ENCODE measurements at regions not wholly inside any gene's neighbourhood (a gene's known extent, or its start where the extent isn't known, plus 50 kb on each side); places are given as distances from the start of the nearest gene placed in this dataset.

DNA sequence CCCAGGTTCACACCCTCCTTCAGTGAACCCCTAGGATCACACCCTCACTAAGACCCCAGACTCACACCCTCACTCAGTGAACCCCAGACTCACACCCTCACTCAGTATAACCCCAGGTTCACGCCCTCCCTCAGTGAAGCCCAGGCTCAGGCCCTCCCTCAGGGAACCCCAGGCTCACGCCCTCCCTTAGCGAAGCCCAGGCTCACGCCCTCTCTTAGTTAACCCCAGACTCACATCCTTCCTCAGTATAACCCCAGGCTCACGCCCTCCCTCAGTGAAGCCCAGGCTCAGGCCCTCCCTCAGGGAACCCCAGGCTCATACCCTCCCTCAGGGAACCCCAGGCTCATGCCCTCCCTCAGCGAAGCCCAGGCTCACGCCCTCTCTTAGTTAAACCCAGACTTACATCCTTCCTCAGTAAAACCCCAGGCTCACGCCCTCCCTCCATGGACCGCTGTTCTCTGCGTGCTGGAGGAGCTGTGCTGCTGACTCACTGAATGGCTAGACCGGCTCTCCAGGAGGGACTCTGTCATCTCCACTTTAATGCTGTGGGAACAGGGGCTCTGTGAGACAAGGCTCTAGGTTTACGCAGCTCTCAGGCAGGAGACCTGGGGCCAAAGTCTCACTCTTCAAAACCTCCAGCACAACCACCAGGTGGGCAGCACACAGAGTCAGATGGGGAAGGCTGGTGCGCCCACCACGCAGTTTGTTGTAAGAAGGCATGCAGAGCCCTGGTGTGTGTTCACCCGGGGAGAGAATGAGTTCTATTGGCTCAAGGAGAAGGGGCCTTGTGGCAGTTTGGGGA lies 506.9 kb upstream of the MYT1L start:
- TF ChIP-seq, protein P1, sequence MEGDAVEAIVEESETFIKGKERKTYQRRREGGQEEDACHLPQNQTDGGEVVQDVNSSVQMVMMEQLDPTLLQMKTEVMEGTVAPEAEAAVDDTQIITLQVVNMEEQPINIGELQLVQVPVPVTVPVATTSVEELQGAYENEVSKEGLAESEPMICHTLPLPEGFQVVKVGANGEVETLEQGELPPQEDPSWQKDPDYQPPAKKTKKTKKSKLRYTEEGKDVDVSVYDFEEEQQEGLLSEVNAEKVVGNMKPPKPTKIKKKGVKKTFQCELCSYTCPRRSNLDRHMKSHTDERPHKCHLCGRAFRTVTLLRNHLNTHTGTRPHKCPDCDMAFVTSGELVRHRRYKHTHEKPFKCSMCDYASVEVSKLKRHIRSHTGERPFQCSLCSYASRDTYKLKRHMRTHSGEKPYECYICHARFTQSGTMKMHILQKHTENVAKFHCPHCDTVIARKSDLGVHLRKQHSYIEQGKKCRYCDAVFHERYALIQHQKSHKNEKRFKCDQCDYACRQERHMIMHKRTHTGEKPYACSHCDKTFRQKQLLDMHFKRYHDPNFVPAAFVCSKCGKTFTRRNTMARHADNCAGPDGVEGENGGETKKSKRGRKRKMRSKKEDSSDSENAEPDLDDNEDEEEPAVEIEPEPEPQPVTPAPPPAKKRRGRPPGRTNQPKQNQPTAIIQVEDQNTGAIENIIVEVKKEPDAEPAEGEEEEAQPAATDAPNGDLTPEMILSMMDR (IDR thresholded peaks at IDR 0.05; ENCODE audit: insufficient read depth, low read length), result no peak
- DNase-seq (ENCODE audit: low read depth), result no peak
- H3K4me3 ChIP-seq (ENCODE audit: low read depth, low read length), result no peak overlapping the region

DNA sequence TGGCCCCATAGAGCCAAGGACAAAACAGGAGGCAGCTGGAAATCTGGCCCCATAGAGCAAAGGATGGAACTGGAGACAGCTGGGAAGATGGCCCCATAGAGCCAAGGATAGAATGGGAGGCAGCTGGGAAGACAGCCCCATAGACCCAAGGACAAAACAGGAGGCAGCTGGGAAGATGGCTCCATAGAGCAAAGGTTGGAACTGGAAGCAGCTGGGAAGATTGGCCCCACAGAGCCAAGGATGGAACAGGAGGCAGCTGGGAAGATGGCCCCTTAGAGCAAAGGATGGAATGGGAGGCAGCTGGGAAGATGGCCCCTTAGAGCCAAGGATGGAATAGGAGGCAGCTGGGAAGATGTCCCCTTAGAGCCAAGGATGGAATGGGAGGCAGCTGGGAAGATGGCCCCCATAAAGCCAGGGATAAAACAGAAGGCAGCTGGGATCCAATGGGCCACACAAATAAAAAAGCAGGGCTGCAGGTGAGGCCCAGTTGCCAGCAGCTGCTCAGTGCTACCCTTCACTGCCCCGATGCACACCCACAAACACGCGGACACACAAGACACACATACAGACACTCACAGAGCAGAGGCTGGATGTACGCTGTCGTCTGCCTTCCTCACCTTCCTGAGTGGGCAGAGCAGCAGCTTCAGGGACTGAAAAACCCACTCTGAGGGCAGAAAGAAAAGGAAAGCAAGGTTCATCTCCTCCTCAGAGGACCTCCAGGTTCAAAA lies 505.4 kb upstream of the MYT1L start:
- TF ChIP-seq, protein P1 (IDR thresholded peaks at IDR 0.05; ENCODE audit: insufficient read depth, low read length), result no peak
- no peak overlapping the region for H3K4me3 ChIP-seq (ENCODE audit: low read depth, low read length)
- no peak for DNase-seq (ENCODE audit: low read depth)

DNA sequence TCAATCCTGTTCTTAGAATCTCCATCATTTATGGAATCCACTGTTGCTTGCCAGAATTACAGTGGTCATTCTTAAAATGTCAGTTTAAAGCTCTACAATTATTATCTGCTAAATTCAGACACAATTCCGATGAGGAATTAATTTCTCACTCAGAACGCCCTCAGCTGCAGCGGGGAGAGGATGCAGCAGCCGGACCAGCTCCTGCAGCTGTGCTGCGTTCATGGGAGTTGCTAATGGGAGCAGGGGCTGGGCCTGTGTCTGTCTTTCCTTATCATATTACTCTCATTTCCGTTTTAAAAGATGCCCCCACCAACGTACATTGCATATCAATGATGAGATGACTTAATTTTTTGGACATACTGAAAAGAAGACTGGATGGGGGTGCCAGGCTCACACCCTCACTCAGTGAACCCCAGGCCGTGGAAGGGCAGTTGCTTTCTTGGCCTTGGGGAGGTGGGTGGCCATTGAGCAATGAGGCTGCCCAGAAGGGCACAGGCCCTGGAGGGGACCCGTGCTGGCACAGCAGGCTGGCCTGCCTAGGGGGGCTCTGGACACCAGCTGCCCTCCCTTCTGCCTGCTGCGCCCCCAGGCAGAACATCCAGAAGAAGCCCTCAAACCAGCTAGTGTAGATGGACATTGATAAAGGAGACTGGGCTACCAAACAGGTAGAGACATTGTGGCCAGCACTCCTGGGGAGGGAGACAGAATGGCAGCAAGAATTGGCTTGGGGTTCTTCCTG lies 503.6 kb upstream of the MYT1L start:
- TF ChIP-seq, protein P1 (IDR thresholded peaks at IDR 0.05; ENCODE audit: insufficient read depth, low read length), result no peak
- DNase-seq (ENCODE audit: low read depth), result no peak
- no peak overlapping the region for H3K4me3 ChIP-seq (ENCODE audit: low read depth, low read length)

DNA sequence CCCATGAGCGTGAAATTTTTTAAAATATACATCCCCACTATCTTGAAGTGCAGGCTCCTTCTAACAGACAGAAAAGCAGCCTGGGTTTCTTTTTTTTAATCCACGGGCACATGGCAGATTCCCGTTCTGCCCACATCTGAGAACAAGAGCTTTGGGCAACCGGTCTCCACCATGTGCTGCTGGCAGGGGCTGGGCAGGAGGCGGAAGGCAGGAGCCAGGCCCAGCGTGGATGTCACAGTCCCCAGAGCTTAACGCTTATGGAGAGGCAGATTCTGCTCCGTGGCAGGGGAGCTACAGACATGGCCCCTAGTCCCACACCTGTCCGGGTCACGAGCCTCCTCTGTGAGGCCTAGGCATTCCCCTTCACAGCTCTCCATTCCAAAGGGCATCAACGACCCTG lies 503.0 kb upstream of the MYT1L start:
- no peak for DNase-seq (ENCODE audit: low read depth)

DNA sequence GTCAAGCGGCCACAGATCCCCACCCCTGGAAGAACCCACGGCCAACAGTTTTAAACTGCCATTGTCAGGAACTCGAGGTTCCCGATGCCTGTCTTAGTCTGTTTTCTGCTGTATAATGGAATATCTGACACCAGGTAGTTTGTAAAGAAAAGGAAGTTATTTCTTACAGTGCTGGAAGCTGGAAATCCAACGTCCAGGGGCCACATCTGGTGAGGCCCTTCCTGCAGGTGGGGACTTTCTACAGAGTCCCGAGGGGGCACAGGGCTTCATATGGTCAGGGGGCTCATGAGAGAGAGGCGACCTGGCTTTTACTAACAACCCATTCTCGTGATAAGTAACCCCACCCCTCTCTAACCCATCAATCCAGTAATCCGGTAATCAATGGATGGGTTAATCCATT lies 501.6 kb upstream of the MYT1L start:
- no peak for DNase-seq (ENCODE audit: low read depth)
- TF ChIP-seq, protein P1 (IDR thresholded peaks at IDR 0.05; ENCODE audit: insufficient read depth, low read length), result no peak
- no peak overlapping the region for H3K4me3 ChIP-seq (ENCODE audit: low read depth, low read length)

More for the DNA sequence above, 503.0 kb upstream of the MYT1L start:
- no peak overlapping the region for H3K4me3 ChIP-seq (ENCODE audit: low read depth, low read length)
- TF ChIP-seq, protein P1 (IDR thresholded peaks at IDR 0.05; ENCODE audit: insufficient read depth, low read length), result no peak

DNA sequence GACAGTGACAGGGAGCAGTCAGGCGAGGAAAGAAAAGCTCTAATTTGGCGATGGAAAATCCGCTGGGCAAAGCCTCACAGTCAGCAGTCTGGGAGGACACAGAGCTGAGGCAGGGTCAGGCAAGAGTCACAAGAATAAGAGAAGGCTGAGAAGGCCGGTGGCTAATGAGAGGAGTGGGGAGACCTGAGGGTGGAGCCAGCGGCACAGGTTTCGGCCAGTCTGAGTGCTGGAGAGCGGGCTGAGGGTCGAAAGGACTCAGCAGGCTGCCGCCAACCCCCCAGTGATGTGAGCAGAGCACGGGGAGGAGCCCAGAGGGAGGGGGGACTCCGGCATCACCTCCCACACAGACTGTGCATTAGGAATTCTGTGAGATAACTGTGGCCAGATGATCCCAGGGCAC lies 500.6 kb upstream of the MYT1L start:
- TF ChIP-seq, protein P1 (IDR thresholded peaks at IDR 0.05; ENCODE audit: insufficient read depth, low read length), result no peak
- no peak overlapping the region for H3K4me3 ChIP-seq (ENCODE audit: low read depth, low read length)
- DNase-seq (ENCODE audit: low read depth), result no peak

All from fibroblast of the aortic adventitia (primary cell).